ENCODE measurements at regions not wholly inside any gene's neighbourhood (a gene's known extent, or its start where the extent isn't known, plus 50 kb on each side); places are given as distances from the start of the nearest gene placed in this dataset.

DNA sequence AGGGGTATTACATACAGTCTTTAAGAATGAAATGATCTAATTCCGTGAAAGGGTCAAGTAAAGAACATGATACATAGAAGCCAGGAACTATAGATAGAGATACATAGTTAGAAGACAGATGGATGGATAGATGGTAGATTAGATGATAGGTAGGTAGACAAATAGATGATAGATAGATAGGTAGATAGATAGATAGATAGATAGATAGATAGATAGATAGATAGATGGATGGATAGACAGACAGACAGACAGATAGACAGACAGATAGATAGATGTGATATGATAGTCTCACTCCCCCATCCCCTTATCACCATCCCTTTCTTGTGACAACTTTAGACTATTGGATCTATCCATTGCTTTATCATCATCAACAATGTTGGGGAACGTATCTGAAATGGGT is 448.2 kb downstream of the METTL4 start:
- H3K4me1 ChIP-seq (ENCODE audit: control insufficient read depth, insufficient read depth, low read length): no peaks in the 10 kb centered on the region
- no peaks in the 10 kb centered on the region for H3K27me3 ChIP-seq (ENCODE audit: control insufficient read depth, insufficient read depth, low read length, poor library complexity, severe bottlenecking)
- H3K4me3 ChIP-seq (ENCODE audit: insufficient read depth, low read depth, low read length): no peak overlapping the region
- 94 to 95% methylated on average over 2 of the region's 2 CpGs for WGBS, 2 experiments
- H3K36me3 ChIP-seq (ENCODE audit: control insufficient read depth, insufficient read depth, low read length): no peaks in the 10 kb centered on the region
- no peak overlapping the region for H3K27ac ChIP-seq (ENCODE audit: insufficient read depth, low read depth, low read length, poor library complexity, severe bottlenecking)
- no peaks in the 10 kb centered on the region for H3K9me3 ChIP-seq (ENCODE audit: control insufficient read depth, low read length)

DNA sequence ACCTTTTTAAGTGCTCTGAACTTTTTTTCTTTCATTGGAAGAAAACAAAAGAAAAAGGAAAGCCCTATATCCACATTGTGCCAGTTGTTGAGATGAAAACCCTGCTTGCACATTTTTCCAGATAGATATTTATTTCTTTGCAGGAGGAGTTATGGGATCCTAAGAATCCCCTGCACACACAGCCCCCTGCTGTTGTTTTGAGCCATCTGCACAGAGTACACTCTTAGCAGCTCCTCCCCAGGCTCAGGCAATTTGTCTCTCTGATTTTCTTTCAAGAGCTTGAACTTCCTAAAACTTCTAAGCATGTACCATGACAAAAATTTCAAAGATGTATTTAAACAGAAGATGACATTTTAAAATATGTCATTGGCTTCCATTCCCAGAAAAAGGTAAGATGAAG is 436.9 kb downstream of the METTL4 start:
- H3K4me3 ChIP-seq (ENCODE audit: insufficient read depth, low read depth, low read length): no peak overlapping the region
- H3K9me3 ChIP-seq (ENCODE audit: control insufficient read depth, low read length): no peaks in the 10 kb centered on the region
- no peaks in the 10 kb centered on the region for H3K4me1 ChIP-seq (ENCODE audit: control insufficient read depth, insufficient read depth, low read length)
- no peaks in the 10 kb centered on the region for H3K36me3 ChIP-seq (ENCODE audit: control insufficient read depth, insufficient read depth, low read length)
- H3K27ac ChIP-seq (ENCODE audit: insufficient read depth, low read depth, low read length, poor library complexity, severe bottlenecking): no peak overlapping the region
- H3K27me3 ChIP-seq (ENCODE audit: control insufficient read depth, insufficient read depth, low read length, poor library complexity, severe bottlenecking): no peaks in the 10 kb centered on the region

GRCh38 chr18:2135309-2135708 is 436.0 kb downstream of the METTL4 start:
- no peaks in the 10 kb centered on the region for H3K27me3 ChIP-seq (ENCODE audit: control insufficient read depth, insufficient read depth, low read length, poor library complexity, severe bottlenecking)
- H3K4me1 ChIP-seq (ENCODE audit: control insufficient read depth, insufficient read depth, low read length): no peaks in the 10 kb centered on the region
- WGBS, 2 experiments: 68 to 74% methylated on average over 3 of the region's 3 CpGs

DNA sequence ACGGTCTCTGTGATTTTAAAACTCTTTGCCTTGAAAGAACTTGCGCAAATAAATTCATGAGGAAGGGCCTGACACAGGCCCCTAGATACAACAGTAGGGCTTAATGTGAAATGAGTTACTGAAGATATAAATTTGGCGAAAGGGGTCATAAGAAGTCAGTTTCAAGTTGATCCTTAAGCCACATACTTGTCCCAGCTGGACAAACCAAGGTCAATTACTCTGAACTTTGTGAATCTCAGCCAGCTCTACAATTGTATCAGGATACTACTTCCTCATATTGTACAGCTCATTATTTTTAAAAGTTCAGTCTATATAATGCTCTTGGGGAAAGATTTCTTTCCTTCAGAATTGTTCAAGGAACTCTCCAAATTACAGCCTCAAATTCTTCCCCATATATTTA is 432.8 kb downstream of the METTL4 start:
- H3K36me3 ChIP-seq (ENCODE audit: control insufficient read depth, insufficient read depth, low read length): no peaks in the 10 kb centered on the region
- H3K27ac ChIP-seq (ENCODE audit: insufficient read depth, low read depth, low read length, poor library complexity, severe bottlenecking): no peak overlapping the region
- H3K4me3 ChIP-seq (ENCODE audit: insufficient read depth, low read depth, low read length): no peak overlapping the region
- H3K4me1 ChIP-seq (ENCODE audit: control insufficient read depth, insufficient read depth, low read length): no peaks in the 10 kb centered on the region
- WGBS, 2 experiments: 95 to 97% methylated on average over 3 of the region's 3 CpGs
- H3K9me3 ChIP-seq (ENCODE audit: control insufficient read depth, low read length): no peaks in the 10 kb centered on the region
- no peaks in the 10 kb centered on the region for H3K27me3 ChIP-seq (ENCODE audit: control insufficient read depth, insufficient read depth, low read length, poor library complexity, severe bottlenecking)

More at GRCh38 chr18:2135309-2135708, 436.0 kb downstream of the METTL4 start:
- Histone ChIP-seq H3K36me3 (ENCODE audit: control insufficient read depth, insufficient read depth, low read length) (no peaks in the 10 kb centered on the region), H3K4me3 (ENCODE audit: insufficient read depth, low read depth, low read length) (no peak overlapping the region), H3K27ac (ENCODE audit: insufficient read depth, low read depth, low read length, poor library complexity, severe bottlenecking) (no peak overlapping the region), H3K9me3 (ENCODE audit: control insufficient read depth, low read length) (no peaks in the 10 kb centered on the region)

GRCh38 chr18:2139691-2140090 is 431.6 kb downstream of the METTL4 start:
- Histone ChIP-seq H3K27me3 (ENCODE audit: control insufficient read depth, insufficient read depth, low read length, poor library complexity, severe bottlenecking) (no peaks in the 10 kb centered on the region), H3K9me3 (ENCODE audit: control insufficient read depth, low read length) (no peaks in the 10 kb centered on the region), H3K27ac (ENCODE audit: insufficient read depth, low read depth, low read length, poor library complexity, severe bottlenecking) (no peak overlapping the region), H3K4me3 (ENCODE audit: insufficient read depth, low read depth, low read length) (no peak overlapping the region), H3K36me3 (ENCODE audit: control insufficient read depth, insufficient read depth, low read length) (no peaks in the 10 kb centered on the region), H3K4me1 (ENCODE audit: control insufficient read depth, insufficient read depth, low read length) (no peaks in the 10 kb centered on the region)
- WGBS, 2 experiments: 96 to 99% methylated on average over 4 of the region's 4 CpGs

DNA sequence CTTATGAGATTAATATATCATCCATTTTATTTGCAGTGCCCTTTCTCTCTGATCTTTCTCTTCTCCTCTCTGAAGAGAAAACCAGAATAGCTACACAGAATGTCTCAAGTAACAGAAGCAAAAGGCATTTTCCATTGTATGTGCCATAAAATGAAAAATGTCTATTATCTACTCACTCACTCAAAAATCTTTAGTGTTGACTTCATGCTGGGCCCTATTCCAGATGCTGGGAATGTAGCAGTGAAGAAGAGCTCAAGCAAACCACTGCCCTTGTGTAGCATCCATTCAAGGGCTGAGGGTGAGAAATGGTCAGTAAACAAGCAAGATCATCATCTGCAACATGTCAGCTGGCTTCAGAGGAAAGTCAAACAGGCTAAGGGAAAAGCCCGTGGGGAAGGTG is 427.7 kb downstream of the METTL4 start:
- no peak overlapping the region for H3K27ac ChIP-seq (ENCODE audit: insufficient read depth, low read depth, low read length, poor library complexity, severe bottlenecking)
- H3K4me1 ChIP-seq (ENCODE audit: control insufficient read depth, insufficient read depth, low read length): no peaks in the 10 kb centered on the region
- H3K4me3 ChIP-seq (ENCODE audit: insufficient read depth, low read depth, low read length): no peak overlapping the region
- no peaks in the 10 kb centered on the region for H3K27me3 ChIP-seq (ENCODE audit: control insufficient read depth, insufficient read depth, low read length, poor library complexity, severe bottlenecking)
- no peaks in the 10 kb centered on the region for H3K36me3 ChIP-seq (ENCODE audit: control insufficient read depth, insufficient read depth, low read length)
- WGBS, 2 experiments: 89 to 90% methylated on average over 1 of the region's 1 CpG
- no peaks in the 10 kb centered on the region for H3K9me3 ChIP-seq (ENCODE audit: control insufficient read depth, low read length)

DNA sequence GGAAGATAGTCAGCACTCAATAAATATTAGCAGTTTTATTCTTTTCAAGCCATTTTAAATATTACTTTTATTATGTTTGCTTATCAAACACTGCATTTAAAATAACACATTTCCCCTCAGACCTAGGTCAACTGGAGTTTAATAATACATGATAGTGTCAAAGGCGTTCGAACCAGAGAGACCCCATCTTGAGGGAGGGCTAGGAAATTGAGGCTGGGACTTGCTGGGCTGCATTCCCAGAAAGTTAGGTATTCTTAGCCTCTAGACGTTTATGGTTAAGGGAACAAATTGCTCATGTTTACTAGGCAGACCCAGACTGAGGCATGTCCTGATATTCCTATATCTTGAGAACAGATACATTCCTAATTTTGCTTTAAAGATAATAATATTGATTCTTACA is 426.5 kb downstream of the METTL4 start:
- Histone ChIP-seq H3K27me3 (ENCODE audit: control insufficient read depth, insufficient read depth, low read length, poor library complexity, severe bottlenecking) (no peaks in the 10 kb centered on the region), H3K9me3 (ENCODE audit: control insufficient read depth, low read length) (no peaks in the 10 kb centered on the region), H3K4me3 (ENCODE audit: insufficient read depth, low read depth, low read length) (no peak overlapping the region), H3K27ac (ENCODE audit: insufficient read depth, low read depth, low read length, poor library complexity, severe bottlenecking) (no peak overlapping the region), H3K4me1 (ENCODE audit: control insufficient read depth, insufficient read depth, low read length) (no peaks in the 10 kb centered on the region), H3K36me3 (ENCODE audit: control insufficient read depth, insufficient read depth, low read length) (no peaks in the 10 kb centered on the region)
- 92 to 95% methylated on average over 3 of the region's 3 CpGs for WGBS, 2 experiments

- no peak overlapping the region for H3K27ac ChIP-seq (ENCODE audit: insufficient read depth, low read depth, low read length, poor library complexity, severe bottlenecking)
- H3K27me3 ChIP-seq (ENCODE audit: control insufficient read depth, insufficient read depth, low read length, poor library complexity, severe bottlenecking): no peaks in the 10 kb centered on the region
- 91 to 97% methylated on average over 2 of the region's 2 CpGs for WGBS, 2 experiments
- no peaks in the 10 kb centered on the region for H3K36me3 ChIP-seq (ENCODE audit: control insufficient read depth, insufficient read depth, low read length)
- H3K4me3 ChIP-seq (ENCODE audit: insufficient read depth, low read depth, low read length): no peak overlapping the region
- H3K9me3 ChIP-seq (ENCODE audit: control insufficient read depth, low read length): no peaks in the 10 kb centered on the region
- no peaks in the 10 kb centered on the region for H3K4me1 ChIP-seq (ENCODE audit: control insufficient read depth, insufficient read depth, low read length)
Measured at GRCh38 chr18:2146092-2146491, 425.2 kb downstream of the METTL4 start.

DNA sequence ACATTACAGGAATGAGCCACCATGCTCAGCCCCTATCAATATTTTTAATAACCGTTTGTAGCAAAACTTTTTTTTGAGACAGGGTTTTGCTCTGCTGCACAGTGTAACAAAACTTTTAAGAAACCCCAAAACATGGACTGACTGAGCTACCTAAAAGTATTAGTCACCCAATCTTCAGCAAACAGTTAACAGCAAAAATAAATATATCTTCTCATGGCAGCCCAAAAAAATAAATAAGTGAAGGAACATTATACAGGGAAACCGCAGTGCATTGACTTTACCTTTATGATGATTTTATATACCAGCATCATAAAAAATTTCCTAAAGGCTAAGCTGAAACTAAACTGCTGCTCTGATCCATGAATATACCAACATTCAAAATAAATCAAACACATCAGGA is 424.6 kb downstream of the METTL4 start:
- no peaks in the 10 kb centered on the region for H3K27me3 ChIP-seq (ENCODE audit: control insufficient read depth, insufficient read depth, low read length, poor library complexity, severe bottlenecking)
- no peaks in the 10 kb centered on the region for H3K9me3 ChIP-seq (ENCODE audit: control insufficient read depth, low read length)
- H3K36me3 ChIP-seq (ENCODE audit: control insufficient read depth, insufficient read depth, low read length): no peaks in the 10 kb centered on the region
- no peak overlapping the region for H3K27ac ChIP-seq (ENCODE audit: insufficient read depth, low read depth, low read length, poor library complexity, severe bottlenecking)
- H3K4me1 ChIP-seq (ENCODE audit: control insufficient read depth, insufficient read depth, low read length): no peaks in the 10 kb centered on the region
- H3K4me3 ChIP-seq (ENCODE audit: insufficient read depth, low read depth, low read length): no peak overlapping the region
- WGBS, 2 experiments: 83 to 94% methylated on average over 2 of the region's 2 CpGs

GRCh38 chr18:2147476-2148230 is 423.7 kb downstream of the METTL4 start:
- H3K27ac ChIP-seq (ENCODE audit: insufficient read depth, low read depth, low read length, poor library complexity, severe bottlenecking): no peak overlapping the region
- H3K27me3 ChIP-seq (ENCODE audit: control insufficient read depth, insufficient read depth, low read length, poor library complexity, severe bottlenecking): no peaks in the 10 kb centered on the region
- H3K36me3 ChIP-seq (ENCODE audit: control insufficient read depth, insufficient read depth, low read length): no peaks in the 10 kb centered on the region
- 90 to 97% methylated on average over 6 to 7 of the region's 8 CpGs for WGBS, 2 experiments
- no peaks in the 10 kb centered on the region for H3K4me1 ChIP-seq (ENCODE audit: control insufficient read depth, insufficient read depth, low read length)
- no peak overlapping the region for H3K4me3 ChIP-seq (ENCODE audit: insufficient read depth, low read depth, low read length)
- H3K9me3 ChIP-seq (ENCODE audit: control insufficient read depth, low read length): no peaks in the 10 kb centered on the region

DNA sequence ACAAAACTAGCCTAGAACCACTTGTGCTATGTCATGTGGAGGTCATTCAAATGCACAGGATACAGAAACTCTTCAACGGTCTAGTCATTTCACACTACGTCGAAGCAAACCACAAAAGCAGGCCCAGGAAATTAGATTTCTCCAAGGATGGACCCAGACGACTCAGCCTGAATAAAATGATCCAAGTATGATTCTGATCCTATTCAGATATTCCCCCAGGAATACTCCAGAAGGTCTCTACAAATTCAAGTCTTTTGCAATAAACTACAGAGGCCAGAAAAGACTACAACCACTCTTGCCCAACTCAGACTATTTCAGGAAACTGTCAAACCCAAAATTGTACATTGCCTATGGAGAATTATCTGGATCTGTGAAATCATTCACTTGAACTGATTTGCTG is 422.5 kb downstream of the METTL4 start:
- no peaks in the 10 kb centered on the region for H3K9me3 ChIP-seq (ENCODE audit: control insufficient read depth, low read length)
- no peaks in the 10 kb centered on the region for H3K36me3 ChIP-seq (ENCODE audit: control insufficient read depth, insufficient read depth, low read length)
- H3K4me1 ChIP-seq (ENCODE audit: control insufficient read depth, insufficient read depth, low read length): no peaks in the 10 kb centered on the region
- H3K27ac ChIP-seq (ENCODE audit: insufficient read depth, low read depth, low read length, poor library complexity, severe bottlenecking): no peak overlapping the region
- WGBS, 2 experiments: 90 to 95% methylated on average over 4 of the region's 4 CpGs
- H3K4me3 ChIP-seq (ENCODE audit: insufficient read depth, low read depth, low read length): no peak overlapping the region
- no peaks in the 10 kb centered on the region for H3K27me3 ChIP-seq (ENCODE audit: control insufficient read depth, insufficient read depth, low read length, poor library complexity, severe bottlenecking)
